NCI-H1930 (cell line): ENCODE measurements at regions not wholly inside any gene's neighbourhood (a gene's known extent, or its start where the extent isn't known, plus 50 kb on each side); places are given as distances from the start of the nearest gene placed in this dataset.
A peak's percentile ranks its signal among the peaks of the same experiment; 100 is the strongest.

Experiments
- DNase-seq, 2 experiments: peaks; one replicate each; lab custom pipeline; 2025; lab: John Stamatoyannopoulos, UW

GRCh38 chr4:3343358-3343757, 50.5 kb downstream of the RGS12 start:
- DNase-seq = no peak

GRCh38 chr4:3344104-3344503, 51.3 kb downstream of the RGS12 start:
- DNase-seq = no peak

GRCh38 chr4:3344596-3344995, 51.8 kb downstream of the RGS12 start:
- no peak for DNase-seq

GRCh38 chr4:3345384-3345783, 52.6 kb downstream of the RGS12 start:
- no peak for DNase-seq

- DNase-seq = peak; percentile 13 to 33
These were observed 53.3 kb downstream of the RGS12 start for GRCh38 chr4:3346146-3346545.

- DNase-seq = no peak
These were observed 55.0 kb downstream of the RGS12 start for GRCh38 chr4:3347871-3348270.

GRCh38 chr4:3348621-3349020, 55.8 kb downstream of the RGS12 start:
- DNase-seq = no peak

- DNase-seq = no peak
These were observed 56.3 kb downstream of the RGS12 start for GRCh38 chr4:3349116-3349515.

- DNase-seq = no peak
These were observed 59.2 kb downstream of the RGS12 start for GRCh38 chr4:3351997-3352396.

GRCh38 chr4:3352505-3352904, 59.7 kb downstream of the RGS12 start:
- no peak for DNase-seq

GRCh38 chr4:3352941-3353594, 60.2 kb downstream of the RGS12 start:
- no peak for DNase-seq

GRCh38 chr4:3353752-3354454, 61.1 kb downstream of the RGS12 start:
- no peak for DNase-seq

- DNase-seq = no peak
These were observed 61.6 kb downstream of the RGS12 start for GRCh38 chr4:3354455-3354811.

GRCh38 chr4:3355266-3355748, 62.5 kb downstream of the RGS12 start:
- no peak for DNase-seq

GRCh38 chr4:3358656-3359055, 65.8 kb downstream of the RGS12 start:
- no peak for DNase-seq

- DNase-seq = no peak
These were observed 68.0 kb downstream of the RGS12 start for GRCh38 chr4:3360777-3361176.

GRCh38 chr4:3361406-3361805, 68.6 kb downstream of the RGS12 start:
- no peak for DNase-seq

- DNase-seq = no peak
These were observed 69.1 kb downstream of the RGS12 start for GRCh38 chr4:3361896-3362295.

GRCh38 chr4:3362431-3363287, 69.8 kb downstream of the RGS12 start:
- no peak for DNase-seq

- DNase-seq = no peak
These were observed 70.8 kb downstream of the RGS12 start for GRCh38 chr4:3363411-3364141.

- no peak for DNase-seq
These were observed 71.4 kb downstream of the RGS12 start for GRCh38 chr4:3364199-3364598.

- no peak for DNase-seq
These were observed 72.0 kb downstream of the RGS12 start for GRCh38 chr4:3364634-3365314.
